ENCODE measurements at regions not wholly inside any gene's neighbourhood (a gene's known extent, or its start where the extent isn't known, plus 50 kb on each side); places are given as distances from the start of the nearest gene placed in this dataset.

DNA sequence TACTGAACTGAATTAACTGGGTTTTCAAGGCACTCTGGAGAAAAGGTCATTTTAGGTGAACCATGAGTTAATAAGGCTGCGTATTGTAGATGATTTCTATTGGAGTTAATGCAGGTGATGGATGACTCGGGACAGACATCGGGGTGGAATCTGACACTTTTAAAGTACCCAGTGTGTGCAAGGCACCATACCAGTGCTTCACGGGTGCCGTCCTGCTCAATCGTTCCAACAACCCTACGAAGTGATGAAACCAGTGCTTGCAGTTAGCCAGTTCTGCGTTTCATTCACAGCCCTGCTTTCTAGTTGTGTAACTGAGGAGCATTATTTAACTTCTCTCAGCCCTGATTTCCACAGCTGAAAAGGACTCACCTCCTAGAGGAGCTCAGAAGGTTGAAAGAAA, 216.5 kb downstream of the BARX2 start:
- CTCF ChIA-PET, result no interaction called here
- no peaks in the 10 kb centered on the region for H3K79me2 ChIP-seq (ENCODE audit: insufficient read depth, low read length)
- ATAC-seq, result no peak
- RAD21 ChIA-PET (ENCODE audit: low non-redundant PET in 1 of 2, low total read pairs in 2 of 2, uncharacterized antibody in 2 of 2, unreplicated experiment in 2 of 2), result no interaction called here
- DNase-seq (ENCODE audit: low read depth, low spot score), result no peak
- H3K9me2 ChIP-seq (ENCODE audit: insufficient read depth), result no peaks in the 10 kb centered on the region
- TF ChIP-seq, protein P1, sequence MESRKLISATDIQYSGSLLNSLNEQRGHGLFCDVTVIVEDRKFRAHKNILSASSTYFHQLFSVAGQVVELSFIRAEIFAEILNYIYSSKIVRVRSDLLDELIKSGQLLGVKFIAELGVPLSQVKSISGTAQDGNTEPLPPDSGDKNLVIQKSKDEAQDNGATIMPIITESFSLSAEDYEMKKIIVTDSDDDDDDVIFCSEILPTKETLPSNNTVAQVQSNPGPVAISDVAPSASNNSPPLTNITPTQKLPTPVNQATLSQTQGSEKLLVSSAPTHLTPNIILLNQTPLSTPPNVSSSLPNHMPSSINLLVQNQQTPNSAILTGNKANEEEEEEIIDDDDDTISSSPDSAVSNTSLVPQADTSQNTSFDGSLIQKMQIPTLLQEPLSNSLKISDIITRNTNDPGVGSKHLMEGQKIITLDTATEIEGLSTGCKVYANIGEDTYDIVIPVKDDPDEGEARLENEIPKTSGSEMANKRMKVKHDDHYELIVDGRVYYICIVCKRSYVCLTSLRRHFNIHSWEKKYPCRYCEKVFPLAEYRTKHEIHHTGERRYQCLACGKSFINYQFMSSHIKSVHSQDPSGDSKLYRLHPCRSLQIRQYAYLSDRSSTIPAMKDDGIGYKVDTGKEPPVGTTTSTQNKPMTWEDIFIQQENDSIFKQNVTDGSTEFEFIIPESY (IDR thresholded peaks at IDR 0.05; ENCODE audit: extremely low read depth, insufficient replicate concordance, low read length), result no peak
- TF ChIP-seq SIN3A (IDR thresholded peaks at IDR 0.05; ENCODE audit: low read depth), result no peak
- TF ChIP-seq POLR2A (IDR thresholded peaks at IDR 0.05; ENCODE audit: borderline replicate concordance, extremely low read depth, insufficient read depth, insufficient read length), result no peak
- TF ChIP-seq, protein P2, sequence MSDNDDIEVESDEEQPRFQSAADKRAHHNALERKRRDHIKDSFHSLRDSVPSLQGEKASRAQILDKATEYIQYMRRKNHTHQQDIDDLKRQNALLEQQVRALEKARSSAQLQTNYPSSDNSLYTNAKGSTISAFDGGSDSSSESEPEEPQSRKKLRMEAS (IDR thresholded peaks at IDR 0.05), result no peak
- TF ChIP-seq, protein P3, sequence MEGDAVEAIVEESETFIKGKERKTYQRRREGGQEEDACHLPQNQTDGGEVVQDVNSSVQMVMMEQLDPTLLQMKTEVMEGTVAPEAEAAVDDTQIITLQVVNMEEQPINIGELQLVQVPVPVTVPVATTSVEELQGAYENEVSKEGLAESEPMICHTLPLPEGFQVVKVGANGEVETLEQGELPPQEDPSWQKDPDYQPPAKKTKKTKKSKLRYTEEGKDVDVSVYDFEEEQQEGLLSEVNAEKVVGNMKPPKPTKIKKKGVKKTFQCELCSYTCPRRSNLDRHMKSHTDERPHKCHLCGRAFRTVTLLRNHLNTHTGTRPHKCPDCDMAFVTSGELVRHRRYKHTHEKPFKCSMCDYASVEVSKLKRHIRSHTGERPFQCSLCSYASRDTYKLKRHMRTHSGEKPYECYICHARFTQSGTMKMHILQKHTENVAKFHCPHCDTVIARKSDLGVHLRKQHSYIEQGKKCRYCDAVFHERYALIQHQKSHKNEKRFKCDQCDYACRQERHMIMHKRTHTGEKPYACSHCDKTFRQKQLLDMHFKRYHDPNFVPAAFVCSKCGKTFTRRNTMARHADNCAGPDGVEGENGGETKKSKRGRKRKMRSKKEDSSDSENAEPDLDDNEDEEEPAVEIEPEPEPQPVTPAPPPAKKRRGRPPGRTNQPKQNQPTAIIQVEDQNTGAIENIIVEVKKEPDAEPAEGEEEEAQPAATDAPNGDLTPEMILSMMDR (IDR thresholded peaks at IDR 0.05 in 2 of 3, conservative IDR thresholded peaks at IDR 0.05 in 1 of 3; ENCODE audit: borderline replicate concordance in 1 of 3, insufficient read depth in 1 of 3, low read depth in 2 of 3, low read length in 2 of 3), result no peak
- no peak for TF ChIP-seq JUND (IDR thresholded peaks at IDR 0.05)
- TF ChIP-seq ZFX (IDR thresholded peaks at IDR 0.05), result no peak
- TF ChIP-seq SRF (IDR thresholded peaks at IDR 0.05; ENCODE audit: low read depth), result no peak
- H2AFZ ChIP-seq (ENCODE audit: low read depth, low read length, poor library complexity, severe bottlenecking), result no peak overlapping the region
- POLR2A ChIA-PET, result no interaction called here
- no peak overlapping the region for H3K9ac ChIP-seq (ENCODE audit: low read length)
- no peaks in the 10 kb centered on the region for H3K36me3 ChIP-seq (ENCODE audit: control insufficient read depth in 1 of 2, insufficient read depth in 2 of 2, low read length in 2 of 2)
- no peak overlapping the region for H3K4me2 ChIP-seq (ENCODE audit: low read length)
- BruUV-seq (replicated peaks), result no TSS peak
- no peak overlapping the region for H3K4me3 ChIP-seq (replicated peaks in 1 of 2; ENCODE audit: low read depth in 1 of 2, low read length in 2 of 2)
- no peaks in the 10 kb centered on the region for H3K27me3 ChIP-seq (ENCODE audit: insufficient read depth, low read length)
- intact Hi-C loops (cut with micrococcal nuclease), result no loop called here
- H3K9me3 ChIP-seq (ENCODE audit: control insufficient read depth in 1 of 2, insufficient read depth in 1 of 2, low read depth in 1 of 2, low read length in 2 of 2), result no peaks in the 10 kb centered on the region
- H4K20me1 ChIP-seq (ENCODE audit: insufficient read depth), result no peaks in the 10 kb centered on the region
- H3K27ac ChIP-seq (ENCODE audit: low read depth, low read length), result no peak overlapping the region
- H3K4me1 ChIP-seq (ENCODE audit: control insufficient read depth in 1 of 2, insufficient read depth in 2 of 2, low read length in 2 of 2), result no peaks in the 10 kb centered on the region

Data from HCT116 (cell line).